SH-SY5Y (cell line): ENCODE measurements at regions not wholly inside any gene's neighbourhood (a gene's known extent, or its start where the extent isn't known, plus 50 kb on each side); places are given as distances from the start of the nearest gene placed in this dataset.

Experiments
- GATA2 ChIP-seq: IDR thresholded peaks from 2 replicates; pipeline ENCODE4 v1.6.1; 2011; ENCODE audit warnings: mild to moderate bottlenecking, low read depth, low read length
- GATA3 ChIP-seq: IDR thresholded peaks from 2 replicates; pipeline ENCODE4 v1.6.1; 2011; ENCODE audit warnings: low read depth, mild to moderate bottlenecking, low read length, moderate library complexity

DNA sequence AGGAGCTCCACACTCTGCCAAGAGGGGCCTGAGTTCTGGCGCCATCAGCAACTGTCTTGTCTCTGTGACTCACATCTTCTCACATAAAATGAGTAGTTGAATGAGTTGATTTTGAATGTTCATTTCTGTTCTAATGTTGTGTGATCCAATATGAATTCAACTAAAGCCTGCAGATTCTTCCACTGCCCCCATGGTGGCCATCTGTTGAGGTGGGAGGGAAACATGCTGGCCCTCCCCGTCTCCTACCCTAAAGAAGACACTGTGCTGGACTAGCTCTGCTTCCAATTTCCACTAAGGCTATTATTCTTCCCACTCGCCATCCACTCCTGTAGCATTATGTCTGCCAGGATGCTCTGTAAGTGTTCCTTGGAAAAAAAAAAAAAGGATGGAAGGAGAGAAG is 555.6 kb upstream of the LARGE1 start:
- TF ChIP-seq GATA2 (no peak), GATA3 (no peak)

DNA sequence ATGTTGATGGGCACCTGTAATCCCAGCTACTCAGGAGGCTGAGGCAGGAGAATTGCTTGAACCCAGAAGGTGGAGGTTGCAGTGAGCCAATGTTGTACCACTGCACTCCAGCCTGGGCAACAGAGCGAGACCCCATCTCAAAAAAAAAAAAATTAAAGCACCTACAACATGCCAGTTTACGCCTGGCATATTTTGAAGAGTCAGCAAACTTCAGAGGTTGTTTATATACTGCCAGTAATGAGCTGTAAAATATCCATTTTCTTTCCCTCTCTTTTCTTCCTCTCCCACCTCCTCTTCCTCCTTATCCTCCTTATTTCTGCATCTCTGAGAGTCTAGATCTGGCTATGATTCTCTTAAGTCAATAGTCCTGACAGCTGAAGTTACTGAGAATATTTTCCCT is 556.5 kb upstream of the LARGE1 start:
- TF ChIP-seq GATA2, result no peak
- no peak for TF ChIP-seq GATA3

- TF ChIP-seq GATA2 (no peak), GATA3 (no peak)
Observed at GRCh38 chr22:34481090-34481489, 560.8 kb upstream of the LARGE1 start.

GRCh38 chr22:34486381-34486780 is 566.1 kb upstream of the LARGE1 start:
- TF ChIP-seq GATA3, result no peak
- TF ChIP-seq GATA2, result no peak

GRCh38 chr22:34489861-34490260 is 569.6 kb upstream of the LARGE1 start:
- no peak for TF ChIP-seq GATA3
- no peak for TF ChIP-seq GATA2

- TF ChIP-seq GATA2 (no peak), GATA3 (no peak)
Observed at GRCh38 chr22:34490886-34491285, 570.6 kb upstream of the LARGE1 start.

GRCh38 chr22:34493486-34493885 is 572.5 kb upstream of the ISX start:
- TF ChIP-seq GATA3, result no peak
- TF ChIP-seq GATA2, result no peak

DNA sequence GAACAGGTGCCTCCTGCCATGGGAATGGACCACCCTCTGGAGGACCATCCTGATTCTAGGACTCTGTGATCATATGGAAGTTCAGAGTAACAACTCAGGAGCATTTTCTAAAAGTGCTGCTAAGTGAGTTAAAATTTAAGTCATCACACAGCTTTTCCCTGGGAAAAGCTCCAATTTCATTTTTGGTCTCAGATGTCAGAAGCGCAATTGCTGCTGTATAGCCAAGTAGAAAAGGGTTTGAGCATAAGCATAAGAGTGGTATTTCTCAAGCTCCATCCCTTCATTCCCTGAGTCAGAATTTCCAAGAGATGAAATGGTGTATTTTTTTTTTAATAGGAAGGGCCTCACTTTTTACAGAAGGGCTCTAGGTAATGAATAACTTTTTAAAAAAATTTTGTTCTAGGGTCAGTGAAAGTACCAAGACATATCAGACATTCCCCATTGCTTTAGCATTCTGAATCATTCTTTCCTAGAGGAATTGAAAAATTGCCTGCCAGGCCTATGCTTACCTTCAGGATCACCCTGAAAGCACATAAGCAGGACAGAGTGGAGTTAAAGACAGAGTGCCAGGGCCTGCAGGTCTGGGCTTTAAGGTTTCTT is 564.5 kb upstream of the ISX start:
- TF ChIP-seq GATA2, result no peak
- TF ChIP-seq GATA3, result no peak

- TF ChIP-seq GATA3 (no peak), GATA2 (no peak)
Observed at GRCh38 chr22:34502821-34503220, 563.1 kb upstream of the ISX start.

GRCh38 chr22:34508797-34509196 is 557.2 kb upstream of the ISX start:
- no peak for TF ChIP-seq GATA2
- TF ChIP-seq GATA3, result no peak

- no peak for TF ChIP-seq GATA3
- TF ChIP-seq GATA2, result no peak
Observed at GRCh38 chr22:34526681-34527080, 539.3 kb upstream of the ISX start.

DNA sequence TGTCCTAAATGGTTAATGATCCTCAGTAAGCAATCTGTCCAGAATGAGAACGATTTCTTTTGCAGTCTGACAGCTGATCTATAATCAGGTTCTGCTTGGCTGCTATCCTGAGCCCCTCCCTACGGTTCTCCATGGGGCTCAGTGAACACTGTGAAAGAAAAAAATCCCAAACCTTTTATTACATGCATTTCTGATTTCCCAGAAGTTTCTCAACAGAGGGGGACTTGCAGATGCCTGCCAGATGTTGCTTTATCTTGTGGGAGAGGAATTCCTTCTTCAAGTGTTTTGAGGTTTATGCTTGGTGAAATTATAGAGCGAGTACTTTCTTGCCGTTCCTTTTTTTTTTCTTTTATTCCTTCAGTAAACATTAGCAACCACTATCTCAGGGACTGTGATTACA is 531.9 kb upstream of the ISX start:
- TF ChIP-seq GATA3 (no peak), GATA2 (no peak)

- no peak for TF ChIP-seq GATA3
- no peak for TF ChIP-seq GATA2
Observed at GRCh38 chr22:34567367-34567766, 498.6 kb upstream of the ISX start.

DNA sequence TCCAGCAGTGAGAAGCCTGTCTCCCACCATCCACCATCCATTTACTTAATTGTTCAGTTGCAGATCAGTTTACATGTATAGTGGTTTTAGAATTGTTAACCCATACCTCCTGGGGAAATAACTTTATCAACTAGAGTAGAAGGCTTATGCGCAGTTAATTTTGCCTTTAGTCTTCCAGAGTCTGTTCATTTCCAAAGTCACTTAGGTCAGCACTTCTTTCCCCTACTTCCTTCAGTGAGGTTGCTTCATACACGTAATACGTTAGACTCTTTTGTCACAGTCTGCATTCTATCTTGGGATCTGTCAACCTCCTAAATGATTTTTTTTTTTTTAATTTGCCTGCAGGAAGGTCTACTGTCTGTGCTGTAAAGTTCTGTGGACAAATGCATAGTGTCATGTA is 495.6 kb upstream of the ISX start:
- no peak for TF ChIP-seq GATA3
- no peak for TF ChIP-seq GATA2

- TF ChIP-seq GATA2 (no peak), GATA3 (no peak)
Observed at GRCh38 chr22:34579519-34579918, 486.4 kb upstream of the ISX start.
